GM12878 (cell line): ENCODE measurements at regions not wholly inside any gene's neighbourhood (a gene's known extent, or its start where the extent isn't known, plus 50 kb on each side); places are given as distances from the start of the nearest gene placed in this dataset.

ENCODE experiments used
- ATAC-seq: fragments of 200-7000 bp; cut with Tn5 transposase; 3 replicates; pipeline ENCODE4 v1.9.1; 2020; ENCODE audit warnings: mild to moderate bottlenecking, moderate library complexity
- BruUV-seq: library from RNA; stranded (reverse); fragments of 400-500 nt; replicated peaks from 2 replicates; lab custom pipeline; 2021; lab: Mats Ljungman, UMichigan
- CTCF ChIA-PET: fragments of 300-600 bp; sonication (Branson Sonifier 250); formaldehyde crosslinking; extraction: SDS; loops from one replicate; lab custom pipeline; 2021; ENCODE audit warnings: inconsistent platforms; lab: Yijun Ruan, JAX
- POLR2A ChIA-PET: fragments of 350-600 bp; formaldehyde crosslinking; extraction: SDS; loops from one replicate; lab custom pipeline; 2021; ENCODE audit warnings: inconsistent platforms; lab: Charles Lee
- RAD21 ChIA-PET: fragments of 300-600 bp; sonication (Branson Sonifier 250); formaldehyde crosslinking; loops from one replicate; lab custom pipeline; 2023; ENCODE audit warnings: antibody characterized with exemption; ENCODE audit not compliant: unreplicated experiment; lab: Charles Lee
- SMC1A ChIA-PET: fragments of 300-600 bp; sonication (Branson Sonifier 250); formaldehyde crosslinking; loops from one replicate; lab custom pipeline; 2023; ENCODE audit not compliant: unreplicated experiment, uncharacterized antibody; lab: Charles Lee
- DNase-seq: peaks from one replicate; pipeline ENCODE4 v3.0.0-alpha.2; 2011; ENCODE audit warnings: low read depth, low spot score
- FAIRE-seq: peaks from 3 replicates; lab custom pipeline; 2011; peaks lifted over from hg19 to GRCh38; lab: Jason Lieb, UNC
- H2AFZ ChIP-seq: 2 replicates; pipeline ENCODE4 v1.6.0; 2011; ENCODE audit warnings: low read depth, low read length, control low read depth; ENCODE audit not compliant: control insufficient read depth
- H3K27ac ChIP-seq: 2 replicates; pipeline ENCODE4 v1.5.1; 2011; ENCODE audit warnings: control low read depth; ENCODE audit not compliant: control insufficient read depth, insufficient read depth
- H3K27me3 ChIP-seq, 2 experiments: replicated peaks in 1 of 2; 2 replicates each; pipeline versions ENCODE4 v1.6.0 to v1.6.1; 2011; ENCODE audit warnings: low read length in 1 of 2; ENCODE audit not compliant: control insufficient read depth in 2 of 2, insufficient read depth in 2 of 2
- H3K36me3 ChIP-seq, 2 experiments: 2 replicates each; pipeline ENCODE4 v1.5.1; 2011; ENCODE audit warnings: low read length in 1 of 2; ENCODE audit not compliant: control insufficient read depth in 2 of 2, insufficient read depth in 2 of 2
- H3K4me1 ChIP-seq: 2 replicates; pipeline ENCODE4 v1.6.1; 2011; ENCODE audit warnings: mild to moderate bottlenecking, low read length, moderate library complexity, mixed read lengths; ENCODE audit not compliant: control insufficient read depth, insufficient read depth
- H3K4me2 ChIP-seq: 2 replicates; pipeline ENCODE4 v1.6.0; 2011; ENCODE audit warnings: control low read depth; ENCODE audit not compliant: control insufficient read depth, insufficient read depth
- H3K4me3 ChIP-seq: fragments of 200-600 bp; sonication (generic); 2 replicates; pipeline ENCODE4 v1.5.1; 2016
- H3K79me2 ChIP-seq: 2 replicates; pipeline ENCODE4 v1.6.0; 2011; ENCODE audit warnings: low read length; ENCODE audit not compliant: control insufficient read depth, insufficient read depth
- H3K9ac ChIP-seq: 2 replicates; pipeline ENCODE4 v1.8.0; 2011; ENCODE audit warnings: low read length, control low read depth, mixed read lengths; ENCODE audit not compliant: control insufficient read depth, insufficient read depth
- H3K9me3 ChIP-seq: replicated peaks from 3 replicates; pipeline ENCODE4 v1.5.1; 2011; ENCODE audit warnings: mild to moderate bottlenecking, low read length; ENCODE audit not compliant: control insufficient read depth, insufficient read depth
- H4K20me1 ChIP-seq: 2 replicates; pipeline ENCODE4 v1.6.0; 2011; ENCODE audit not compliant: control insufficient read depth, insufficient read depth
- CBX5 ChIP-seq: sonication (generic); IDR thresholded peaks from 2 replicates; pipeline ENCODE4 v1.6.1; 2016; ENCODE audit warnings: low read depth, moderate library complexity, mild to moderate bottlenecking, inconsistent platforms
- HDAC6 ChIP-seq: fragments of 200-600 bp; sonication (generic); IDR thresholded peaks from one replicate; pipeline ENCODE4 v1.8.0; 2017; ENCODE audit warnings: antibody characterized with exemption; ENCODE audit not compliant: unreplicated experiment
- JUND ChIP-seq: IDR thresholded peaks from 2 replicates; pipeline ENCODE4 v1.6.1; 2012; ENCODE audit warnings: low read depth, mild to moderate bottlenecking, low read length, improper control_type of control experiment, moderate library complexity
- MTA2 ChIP-seq: fragments of 450-650 bp; IDR thresholded peaks from 2 replicates; pipeline ENCODE4 v1.6.1; 2016; ENCODE audit warnings: low read depth, mild to moderate bottlenecking, moderate library complexity
- MXI1 ChIP-seq: fragments of 150-350 bp; IDR thresholded peaks from 2 replicates; pipeline ENCODE4 v1.6.1; 2011; ENCODE audit warnings: low read depth, mild to moderate bottlenecking, inconsistent platforms, low read length, improper control_type of control experiment
- MYC ChIP-seq: IDR thresholded peaks from 2 replicates; pipeline ENCODE4 v1.6.1; 2011; ENCODE audit warnings: mild to moderate bottlenecking, low read length, moderate library complexity, inconsistent platforms; ENCODE audit not compliant: insufficient read depth, insufficient replicate concordance, insufficient read length, severe bottlenecking
- NFIC ChIP-seq: IDR thresholded peaks from 2 replicates; pipeline ENCODE4 v1.6.1; 2012; ENCODE audit warnings: low read depth, mild to moderate bottlenecking, inconsistent platforms, low read length, moderate library complexity
- PBX3 ChIP-seq: IDR thresholded peaks from 2 replicates; pipeline ENCODE4 v1.6.1; 2011; ENCODE audit warnings: mild to moderate bottlenecking, low read depth, low read length, moderate library complexity; ENCODE audit not compliant: insufficient replicate concordance
- POLR2A ChIP-seq: IDR thresholded peaks from 2 replicates; pipeline ENCODE4 v1.6.1; 2011; ENCODE audit warnings: low read depth, mild to moderate bottlenecking, low read length
- REST ChIP-seq: IDR thresholded peaks from 2 replicates; pipeline ENCODE4 v1.6.1; 2012; ENCODE audit warnings: mild to moderate bottlenecking, low read depth, low read length
- SMAD1 ChIP-seq: fragments of 450-650 bp; IDR thresholded peaks from 2 replicates; pipeline ENCODE4 v1.6.1; 2018; ENCODE audit warnings: mild to moderate bottlenecking, low read depth; ENCODE audit not compliant: partially characterized antibody
- SP1 ChIP-seq: IDR thresholded peaks from one replicate; pipeline ENCODE4 v1.6.1; 2011; ENCODE audit warnings: low read depth, low read length
- ZZZ3 ChIP-seq: IDR thresholded peaks from 2 replicates; pipeline ENCODE4 v1.6.1; 2011; ENCODE audit warnings: low read depth; ENCODE audit not compliant: control insufficient read depth, insufficient read length
- WGBS: methylation state at CpG from one replicate; pipeline ENCODE4 v1.1.6; 2016; ENCODE audit warnings: low lambda C conversion rate; ENCODE audit not compliant: insufficient replicate concordance, insufficient coverage; ENCODE audit errors: missing lambda C conversion rate; 5-methylcytosine and 5-hydroxymethylcytosine counted together
- in situ Hi-C: fragments of 300-500 bp; cut with MboI; formaldehyde crosslinking; loops from 9 replicates; pipeline ENCODE4 v1.14.3; 2018; ENCODE audit warnings: mixed read lengths
- intact Hi-C: fragments of 100-400 bp; cut with micrococcal nuclease; formaldehyde crosslinking; loops from one replicate; pipeline ENCODE4 v1.14.2; 2022; ENCODE audit not compliant: unreplicated experiment

- in situ Hi-C loops: loop anchor here (25.0 kb wide), 1 partner anchor 561 kb away; the partner anchor contains the start of gene POU3F1
- POLR2A ChIA-PET: no interaction called here
These were observed 261.5 kb downstream of the RRAGC start for GRCh38 chr1:38598118-38598517.

GRCh38 chr1:38589036-38589435 is 270.5 kb downstream of the RRAGC start:
- ChIA-PET CTCF (interaction anchor here (0.8 to 1.5 kb wide), 2 partner anchors 328 to 518 kb away, joined by 3 to 4 read pairs; no protein-coding TSS in a partner anchor), RAD21 (interaction anchor here (1.3 kb wide), 1 partner anchor 50 kb away, joined by 4 read pairs; no protein-coding TSS in a partner anchor), SMC1A (interaction anchor here (1.0 kb wide), 1 partner anchor 236 kb away, joined by 3 read pairs; no protein-coding TSS in a partner anchor), POLR2A (no interaction called here)
- H3K4me1 ChIP-seq: peaks cover 3% of the 10 kb centered on the region; the same call in 1 of the 2 replicates
- FAIRE-seq (no peak), ATAC-seq (no peak), DNase-seq (no peak)
- no peak overlapping the region for H2AFZ ChIP-seq
- no peaks in the 10 kb centered on the region for H3K79me2 ChIP-seq
- no peaks in the 10 kb centered on the region for H3K36me3 ChIP-seq
- H3K9ac ChIP-seq: no peak overlapping the region
- BruUV-seq: no TSS peak
- no peak overlapping the region for H3K27ac ChIP-seq
- H3K9me3 ChIP-seq: no peaks in the 10 kb centered on the region; the same call in 2 of the 3 replicates
- no peak overlapping the region for H3K4me2 ChIP-seq
- 100% methylated on average over 1 of the region's 1 CpG for WGBS
- in situ Hi-C loops (loop anchor here (25.0 kb wide), 1 partner anchor 552 kb away; the partner anchor contains the start of gene POU3F1), intact Hi-C loops (loop anchor here (5.0 kb wide), 2 partner anchors 112 to 562 kb away; no protein-coding TSS in a partner anchor)
- no peaks in the 10 kb centered on the region for H4K20me1 ChIP-seq
- H3K27me3 ChIP-seq: no peaks in the 10 kb centered on the region; a peak in 1 of 4 replicates
- H3K4me3 ChIP-seq: no peak overlapping the region
- no peak for TF ChIP-seq SP1
- TF ChIP-seq SMAD1: no peak
- TF ChIP-seq REST: no peak
- TF ChIP-seq MXI1: no peak
- TF ChIP-seq JUND: no peak
- TF ChIP-seq POLR2A: no peak
- TF ChIP-seq MTA2: no peak
- no peak for TF ChIP-seq CBX5
- TF ChIP-seq ZZZ3: no peak
- no peak for TF ChIP-seq MYC

More at GRCh38 chr1:38598118-38598517, 261.5 kb downstream of the RRAGC start:
- H3K4me1 ChIP-seq: no peaks in the 10 kb centered on the region
- TF ChIP-seq NFIC (no peak), PBX3 (no peak), HDAC6 (no peak)
- H3K4me2 ChIP-seq: no peak overlapping the region
- ChIA-PET CTCF (interaction anchor here (0.7 kb wide), 1 partner anchor 538 kb away, joined by 3 read pairs; no protein-coding TSS in a partner anchor), RAD21 (no interaction called here), SMC1A (no interaction called here)
- H2AFZ ChIP-seq: no peak overlapping the region
- H3K9me3 ChIP-seq: no peaks in the 10 kb centered on the region; the same call in 2 of the 3 replicates
- FAIRE-seq (no peak), ATAC-seq (no peak), DNase-seq (no peak)
- no peaks in the 10 kb centered on the region for H3K36me3 ChIP-seq
- H3K9ac ChIP-seq: no peak overlapping the region
- no peak overlapping the region for H3K27ac ChIP-seq
- no peaks in the 10 kb centered on the region; a peak in 1 of 4 replicates for H3K27me3 ChIP-seq
- WGBS: 93% methylated on average over 1 of the region's 1 CpG
- intact Hi-C loops: no loop called here
- no TSS peak for BruUV-seq
- no peak overlapping the region for H3K4me3 ChIP-seq
- H3K79me2 ChIP-seq: no peaks in the 10 kb centered on the region
- no peaks in the 10 kb centered on the region for H4K20me1 ChIP-seq
